ENCODE measurements at regions not wholly inside any gene's neighbourhood (a gene's known extent, or its start where the extent isn't known, plus 50 kb on each side); places are given as distances from the start of the nearest gene placed in this dataset.

- TF ChIP-seq MXI1 (IDR thresholded peaks at IDR 0.05; ENCODE audit: low read depth, low read length) (no peak), CTCF (IDR thresholded peaks at IDR 0.05 in 2 of 3, conservative IDR thresholded peaks at IDR 0.05 in 1 of 3; ENCODE audit: insufficient read depth in 2 of 3, low read depth in 1 of 3, low read length in 3 of 3) (no peak), TOE1 (IDR thresholded peaks at IDR 0.05; ENCODE audit: borderline replicate concordance) (no peak), TOE1 (CRISPR knock-in tag; IDR thresholded peaks at IDR 0.05; ENCODE audit: borderline replicate concordance, low read depth) (no peak), IRF2 (CRISPR knock-in tag; IDR thresholded peaks at IDR 0.05) (no peak), FOXJ3 (CRISPR knock-in tag; IDR thresholded peaks at IDR 0.05) (no peak)
Measured at GRCh38 chr1:239920214-239920613, 171.5 kb upstream of the FMN2 start.

All from K562 (cell line).